HEK293T (cell line): ENCODE measurements at regions not wholly inside any gene's neighbourhood (a gene's known extent, or its start where the extent isn't known, plus 50 kb on each side); places are given as distances from the start of the nearest gene placed in this dataset.
"Not testable (repeated sequence)": the region's sequence is repeated elsewhere in the genome, so short reads cannot be mapped to it uniquely, and the experiment has no call there.

ENCODE experiments used
- CTCF ChIA-PET: fragments of 350-600 bp; formaldehyde crosslinking; extraction: SDS; loops from one replicate; lab custom pipeline; 2021; ENCODE audit warnings: antibody characterized with exemption, inconsistent platforms; lab: Yijun Ruan, JAX
- POLR2A ChIA-PET: fragments of 350-600 bp; formaldehyde crosslinking; extraction: SDS; loops from one replicate; lab custom pipeline; 2020; ENCODE audit warnings: antibody characterized with exemption, inconsistent platforms; lab: Yijun Ruan, JAX
- DNase-seq: peaks from one replicate; pipeline ENCODE4 v3.0.0; 2012; ENCODE audit warnings: mixed read lengths; ENCODE audit errors: extremely low spot score
- ARNT ChIP-seq: fragments of 450-650 bp; IDR thresholded peaks from 2 replicates; pipeline ENCODE4 v1.6.1; 2017; ENCODE audit warnings: mild to moderate bottlenecking
- BHLHE40 ChIP-seq: fragments of 450-650 bp; IDR thresholded peaks from 2 replicates; pipeline ENCODE4 v1.6.1; 2016; ENCODE audit warnings: mild to moderate bottlenecking, moderate library complexity, borderline replicate concordance
- CTBP1 ChIP-seq: fragments of 450-650 bp; IDR thresholded peaks from 2 replicates; pipeline ENCODE4 v1.6.1; 2016; ENCODE audit warnings: borderline replicate concordance
- ELF4 ChIP-seq: fragments of 450-650 bp; IDR thresholded peaks from 2 replicates; pipeline ENCODE4 v1.6.1; 2017; ENCODE audit warnings: antibody characterized with exemption
- FOXA1 ChIP-seq: fragments of 450-650 bp; IDR thresholded peaks from 2 replicates; pipeline ENCODE4 v1.6.1; 2016; ENCODE audit warnings: mild to moderate bottlenecking
- FOXK2 ChIP-seq: fragments of 450-650 bp; IDR thresholded peaks from 2 replicates; pipeline ENCODE4 v1.6.1; 2016; ENCODE audit warnings: mild to moderate bottlenecking
- FOXM1 ChIP-seq: fragments of 450-650 bp; IDR thresholded peaks from 2 replicates; pipeline ENCODE4 v1.6.1; 2017; ENCODE audit warnings: mild to moderate bottlenecking, borderline replicate concordance
- HDGF ChIP-seq: fragments of 450-650 bp; IDR thresholded peaks from 2 replicates; pipeline ENCODE4 v1.6.1; 2017; ENCODE audit warnings: antibody characterized with exemption, borderline replicate concordance
- L3MBTL2 ChIP-seq: fragments of 450-650 bp; conservative IDR thresholded peaks from 2 replicates; pipeline ENCODE4 v1.6.1; 2016; ENCODE audit warnings: mild to moderate bottlenecking
- LEF1 ChIP-seq: fragments of 450-650 bp; IDR thresholded peaks from 2 replicates; pipeline ENCODE4 v1.6.1; 2017; ENCODE audit warnings: mild to moderate bottlenecking, borderline replicate concordance
- NFRKB ChIP-seq: fragments of 450-650 bp; IDR thresholded peaks from 2 replicates; pipeline ENCODE4 v1.6.1; 2016; ENCODE audit warnings: mild to moderate bottlenecking, moderate library complexity
- PKNOX1 ChIP-seq: fragments of 450-650 bp; IDR thresholded peaks from 2 replicates; pipeline ENCODE4 v1.6.1; 2016
- SP1 ChIP-seq: fragments of 450-650 bp; IDR thresholded peaks from 2 replicates; pipeline ENCODE4 v1.6.1; 2017
- SUZ12 ChIP-seq: fragments of 450-650 bp; IDR thresholded peaks from 2 replicates; pipeline ENCODE4 v1.6.1; 2016; ENCODE audit warnings: mild to moderate bottlenecking
- TARDBP ChIP-seq: fragments of 450-650 bp; IDR thresholded peaks from 2 replicates; pipeline ENCODE4 v1.6.1; 2016
- ZNF384 ChIP-seq: fragments of 450-650 bp; IDR thresholded peaks from 2 replicates; pipeline ENCODE4 v1.6.1; 2016

- TF ChIP-seq ARNT (no peak), ZNF384 (no peak), LEF1 (no peak), FOXM1 (no peak), PKNOX1 (no peak), SUZ12 (no peak), TARDBP (no peak), HDGF (no peak), CTBP1 (no peak), NFRKB (no peak), FOXA1 (no peak), FOXK2 (no peak)
- POLR2A ChIA-PET: no interaction called here
- CTCF ChIA-PET: no interaction called here
Measured at GRCh38 chr2:67771380-67771779, 291.4 kb downstream of the C1D start.

GRCh38 chr2:67772216-67773170 lies 290.3 kb downstream of the C1D start:
- ChIA-PET POLR2A (no interaction called here), CTCF (interaction anchor here (0.7 kb wide), 1 partner anchor 69 kb away, joined by 3 read pairs; no protein-coding TSS in a partner anchor)
- DNase-seq: no peak
- TF ChIP-seq CTBP1 (no peak), FOXA1 (no peak), SUZ12 (no peak), L3MBTL2 (no peak), ZNF384 (no peak), BHLHE40 (no peak), ELF4 (no peak), SP1 (no peak), HDGF (no peak), TARDBP (no peak), FOXM1 (no peak), LEF1 (no peak), NFRKB (no peak), FOXK2 (no peak), ARNT (no peak)

More at GRCh38 chr2:67771380-67771779, 291.4 kb downstream of the C1D start:
- DNase-seq: no peak

- CTCF ChIA-PET: no interaction called here
- TF ChIP-seq TARDBP: no peak
- TF ChIP-seq CTBP1: no peak
- no peak for TF ChIP-seq LEF1
- no peak for TF ChIP-seq ELF4
- no peak for TF ChIP-seq SP1
- no peak for TF ChIP-seq L3MBTL2
- DNase-seq: no peak
- POLR2A ChIA-PET: no interaction called here
Measured at GRCh38 chr2:67773851-67774250, 289.0 kb downstream of the C1D start.

- TF ChIP-seq FOXM1 (no peak), NFRKB (no peak), ELF4 (no peak), CTBP1 (no peak), TARDBP (no peak), L3MBTL2 (no peak), BHLHE40 (no peak), PKNOX1 (no peak), FOXA1 (no peak), SUZ12 (no peak), SP1 (no peak), HDGF (no peak), FOXK2 (no peak), LEF1 (no peak), ZNF384 (no peak), ARNT (no peak)
- CTCF ChIA-PET: no interaction called here
- DNase-seq: no peak
- POLR2A ChIA-PET: no interaction called here
Measured at GRCh38 chr2:67776276-67776675, 286.5 kb downstream of the C1D start.

- no peak for TF ChIP-seq ARNT
- TF ChIP-seq CTBP1: no peak
- TF ChIP-seq NFRKB: no peak
- no peak for TF ChIP-seq LEF1
- no peak for TF ChIP-seq PKNOX1
- no peak for TF ChIP-seq HDGF
- TF ChIP-seq SUZ12: no peak
- TF ChIP-seq L3MBTL2: no peak
- TF ChIP-seq FOXA1: no peak
- no peak for DNase-seq
- ChIA-PET POLR2A (no interaction called here), CTCF (no interaction called here)
Measured at GRCh38 chr2:67777010-67777409, 285.8 kb downstream of the C1D start.

GRCh38 chr2:67777836-67778429 lies 284.9 kb downstream of the C1D start:
- POLR2A ChIA-PET: no interaction called here

GRCh38 chr2:67780841-67781240 lies 282.0 kb downstream of the C1D start:
- DNase-seq, CTCF ChIA-PET, POLR2A ChIA-PET: not testable (repeated sequence)

More at GRCh38 chr2:67777836-67778429, 284.9 kb downstream of the C1D start:
- no peak for DNase-seq
- CTCF ChIA-PET: no interaction called here
- TF ChIP-seq PKNOX1: no peak
- TF ChIP-seq SP1: no peak
- TF ChIP-seq SUZ12: no peak
- TF ChIP-seq ZNF384: no peak
- no peak for TF ChIP-seq TARDBP
- no peak for TF ChIP-seq HDGF
- TF ChIP-seq ELF4: no peak
- no peak for TF ChIP-seq BHLHE40
- no peak for TF ChIP-seq L3MBTL2
- no peak for TF ChIP-seq ARNT
- TF ChIP-seq NFRKB: no peak
